Adrenal gland (tissue), 5 donors: ENCODE measurements at regions not wholly inside any gene's neighbourhood (a gene's known extent, or its start where the extent isn't known, plus 50 kb on each side); places are given as distances from the start of the nearest gene placed in this dataset.

Experiments
- POLR2A ChIP-seq, 2 donors: fragments of 450-650 bp; IDR thresholded peaks; one replicate each; pipeline ENCODE4 v1.6.1; 2017; ENCODE audit warnings: antibody characterized with exemption in 2 of 2, mild to moderate bottlenecking in 2 of 2, moderate library complexity in 1 of 2
- TF ChIP-seq, protein P1 (sequence below), 6 experiments: fragments of 450-650 bp in 4 of 6; fragments of 200-600 bp in 2 of 6; sonication (generic) in 1 of 6; IDR thresholded peaks; 1 replicate in 5 of 6; 2 replicates in 1 of 6; pipeline versions ENCODE4 v1.5.1 to v1.8.0; 2016 to 2021; ENCODE audit warnings: antibody characterized with exemption in 6 of 6, mild to moderate bottlenecking in 2 of 6, moderate library complexity in 1 of 6
- donor health status: DM: no; HTN: no; CAD: no.

DNA sequence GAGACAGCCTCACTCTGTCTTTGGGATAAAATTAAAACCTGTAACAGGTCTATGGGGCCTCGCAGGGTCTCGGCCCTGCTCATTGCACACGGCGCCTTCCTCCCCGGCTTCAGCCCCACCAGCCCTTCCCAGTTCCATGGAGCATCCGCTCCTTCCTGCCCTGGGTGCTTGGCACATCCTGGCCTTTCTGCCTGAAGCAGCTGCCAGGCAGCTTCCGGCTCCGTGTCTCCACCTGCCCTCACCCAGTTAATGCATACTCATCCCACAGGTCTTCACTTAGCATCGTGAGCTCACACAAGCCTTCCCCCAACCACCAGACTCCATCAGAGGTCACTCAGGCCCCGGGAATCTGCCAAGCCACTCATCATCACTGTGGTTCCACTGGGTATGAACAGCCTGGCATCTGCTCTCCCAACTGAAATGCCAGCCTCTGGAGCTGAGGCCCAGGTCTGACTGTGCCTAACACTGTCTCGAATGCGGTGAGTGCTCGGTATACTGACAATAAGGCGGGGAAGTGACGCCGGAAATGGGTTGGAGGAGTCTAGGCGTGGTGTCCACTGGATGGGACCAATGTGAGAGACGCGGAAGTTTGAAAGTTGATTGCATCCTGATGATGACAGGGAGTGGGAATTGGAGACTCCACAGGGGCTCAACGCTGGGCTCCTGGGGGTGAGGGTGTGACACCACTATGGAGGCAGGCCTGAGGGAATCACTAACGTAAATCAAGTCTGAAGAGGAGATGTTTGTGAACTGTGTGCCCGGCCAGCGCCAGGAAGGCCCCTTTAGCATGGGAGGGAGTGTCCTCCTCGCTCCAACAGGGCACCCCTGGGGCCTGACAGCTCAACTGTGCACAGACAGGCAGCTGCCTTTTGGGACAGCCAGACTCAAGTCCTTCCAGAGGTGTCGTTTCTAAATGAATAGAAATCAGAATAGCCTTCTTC lies 245.8 kb downstream of the TTLL2 start:
- no peak for TF ChIP-seq POLR2A (IDR thresholded peaks at IDR 0.05)
- TF ChIP-seq, protein P1, sequence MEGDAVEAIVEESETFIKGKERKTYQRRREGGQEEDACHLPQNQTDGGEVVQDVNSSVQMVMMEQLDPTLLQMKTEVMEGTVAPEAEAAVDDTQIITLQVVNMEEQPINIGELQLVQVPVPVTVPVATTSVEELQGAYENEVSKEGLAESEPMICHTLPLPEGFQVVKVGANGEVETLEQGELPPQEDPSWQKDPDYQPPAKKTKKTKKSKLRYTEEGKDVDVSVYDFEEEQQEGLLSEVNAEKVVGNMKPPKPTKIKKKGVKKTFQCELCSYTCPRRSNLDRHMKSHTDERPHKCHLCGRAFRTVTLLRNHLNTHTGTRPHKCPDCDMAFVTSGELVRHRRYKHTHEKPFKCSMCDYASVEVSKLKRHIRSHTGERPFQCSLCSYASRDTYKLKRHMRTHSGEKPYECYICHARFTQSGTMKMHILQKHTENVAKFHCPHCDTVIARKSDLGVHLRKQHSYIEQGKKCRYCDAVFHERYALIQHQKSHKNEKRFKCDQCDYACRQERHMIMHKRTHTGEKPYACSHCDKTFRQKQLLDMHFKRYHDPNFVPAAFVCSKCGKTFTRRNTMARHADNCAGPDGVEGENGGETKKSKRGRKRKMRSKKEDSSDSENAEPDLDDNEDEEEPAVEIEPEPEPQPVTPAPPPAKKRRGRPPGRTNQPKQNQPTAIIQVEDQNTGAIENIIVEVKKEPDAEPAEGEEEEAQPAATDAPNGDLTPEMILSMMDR (IDR thresholded peaks at IDR 0.05): no peak
